ENCODE measurements at regions not wholly inside any gene's neighbourhood (a gene's known extent, or its start where the extent isn't known, plus 50 kb on each side); places are given as distances from the start of the nearest gene placed in this dataset.

DNA sequence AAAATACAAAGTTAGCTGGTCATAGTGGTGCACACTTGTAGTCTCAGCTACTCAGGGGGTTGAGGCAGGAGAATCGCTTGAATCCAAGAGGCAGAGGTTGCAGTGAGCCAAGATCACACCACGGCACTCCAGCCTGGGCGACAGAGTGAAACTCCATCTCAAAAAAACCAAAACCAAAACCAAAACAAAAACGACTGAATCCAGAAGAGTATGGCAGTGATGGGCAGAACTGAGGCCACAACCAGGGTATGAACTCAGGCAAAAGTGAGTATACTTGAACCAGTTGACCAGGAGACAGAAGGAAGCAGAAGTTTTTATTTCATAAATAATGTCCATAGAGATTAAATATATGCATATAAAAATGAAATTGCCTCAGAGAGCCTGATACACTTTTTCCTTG, 620.0 kb upstream of the SEL1L start:
- no peaks in the 10 kb centered on the region for H4K20me1 ChIP-seq (ENCODE audit: insufficient read depth, low read length)
- no peak overlapping the region for H3K4me2 ChIP-seq (ENCODE audit: low read length)
- H2AFZ ChIP-seq (ENCODE audit: low read length) = no peak overlapping the region
- H3K9me2 ChIP-seq (ENCODE audit: insufficient read depth, low read length) = no peaks in the 10 kb centered on the region
- intact Hi-C loops (cut with micrococcal nuclease; ENCODE audit: unreplicated experiment) = no loop called here
- H3K27ac ChIP-seq (ENCODE audit: low read depth, low read length, poor library complexity, severe bottlenecking) = no peak overlapping the region
- H3K79me2 ChIP-seq (ENCODE audit: insufficient read depth, low read depth, low read length) = no peaks in the 10 kb centered on the region
- BruUV-seq (replicated peaks) = no TSS peak
- no peaks in the 10 kb centered on the region for H3K36me3 ChIP-seq (ENCODE audit: insufficient read depth, low read length)
- POLR2A ChIA-PET = no interaction called here
- no peak for DNase-seq (ENCODE audit: low spot score)
- TF ChIP-seq EZH2phosphoT487 (IDR thresholded peaks at IDR 0.05; ENCODE audit: borderline replicate concordance, low read depth, low read length) = no peak
- TF ChIP-seq, protein P1, sequence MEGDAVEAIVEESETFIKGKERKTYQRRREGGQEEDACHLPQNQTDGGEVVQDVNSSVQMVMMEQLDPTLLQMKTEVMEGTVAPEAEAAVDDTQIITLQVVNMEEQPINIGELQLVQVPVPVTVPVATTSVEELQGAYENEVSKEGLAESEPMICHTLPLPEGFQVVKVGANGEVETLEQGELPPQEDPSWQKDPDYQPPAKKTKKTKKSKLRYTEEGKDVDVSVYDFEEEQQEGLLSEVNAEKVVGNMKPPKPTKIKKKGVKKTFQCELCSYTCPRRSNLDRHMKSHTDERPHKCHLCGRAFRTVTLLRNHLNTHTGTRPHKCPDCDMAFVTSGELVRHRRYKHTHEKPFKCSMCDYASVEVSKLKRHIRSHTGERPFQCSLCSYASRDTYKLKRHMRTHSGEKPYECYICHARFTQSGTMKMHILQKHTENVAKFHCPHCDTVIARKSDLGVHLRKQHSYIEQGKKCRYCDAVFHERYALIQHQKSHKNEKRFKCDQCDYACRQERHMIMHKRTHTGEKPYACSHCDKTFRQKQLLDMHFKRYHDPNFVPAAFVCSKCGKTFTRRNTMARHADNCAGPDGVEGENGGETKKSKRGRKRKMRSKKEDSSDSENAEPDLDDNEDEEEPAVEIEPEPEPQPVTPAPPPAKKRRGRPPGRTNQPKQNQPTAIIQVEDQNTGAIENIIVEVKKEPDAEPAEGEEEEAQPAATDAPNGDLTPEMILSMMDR (conservative IDR thresholded peaks at IDR 0.05; ENCODE audit: low read length) = no peak
- no peak overlapping the region for H3K4me3 ChIP-seq (ENCODE audit: low read depth, low read length, poor library complexity, severe bottlenecking)
- CTCF ChIA-PET (ENCODE audit: unreplicated experiment) = no interaction called here
- no peaks in the 10 kb centered on the region for H3K9me3 ChIP-seq (ENCODE audit: low read length)
- H3K4me1 ChIP-seq (ENCODE audit: insufficient read depth, low read length, poor library complexity, severe bottlenecking) = no peaks in the 10 kb centered on the region

DNA sequence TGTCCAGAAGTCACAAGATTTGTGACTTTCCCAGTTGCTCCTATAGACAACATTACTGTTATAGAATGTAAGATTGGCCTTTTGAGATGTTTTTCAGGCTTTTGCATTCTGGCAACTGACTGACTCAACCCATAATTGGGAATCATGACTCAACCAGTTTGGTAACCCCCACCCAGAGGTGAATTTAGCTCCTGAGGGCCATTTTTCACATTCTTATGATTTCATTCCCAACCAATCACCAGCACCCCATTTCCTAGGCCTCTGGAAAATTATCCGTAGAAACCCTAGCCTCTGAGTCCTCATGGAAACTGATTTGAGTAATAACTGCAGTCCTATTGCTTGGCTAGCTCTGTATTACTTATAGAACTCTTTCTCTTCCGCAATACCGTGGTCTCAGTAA, 626.0 kb upstream of the SEL1L start:
- no peaks in the 10 kb centered on the region for H3K4me1 ChIP-seq (ENCODE audit: insufficient read depth, low read length, poor library complexity, severe bottlenecking)
- no peak overlapping the region for H3K27ac ChIP-seq (ENCODE audit: low read depth, low read length, poor library complexity, severe bottlenecking)
- TF ChIP-seq EZH2phosphoT487 (IDR thresholded peaks at IDR 0.05; ENCODE audit: borderline replicate concordance, low read depth, low read length) = no peak
- TF ChIP-seq, protein P1 (conservative IDR thresholded peaks at IDR 0.05; ENCODE audit: low read length) = no peak
- intact Hi-C loops (cut with micrococcal nuclease; ENCODE audit: unreplicated experiment) = no loop called here
- no peaks in the 10 kb centered on the region for H3K79me2 ChIP-seq (ENCODE audit: insufficient read depth, low read depth, low read length)
- no peak overlapping the region for H3K4me2 ChIP-seq (ENCODE audit: low read length)
- no peaks in the 10 kb centered on the region for H3K36me3 ChIP-seq (ENCODE audit: insufficient read depth, low read length)
- no peaks in the 10 kb centered on the region for H3K9me2 ChIP-seq (ENCODE audit: insufficient read depth, low read length)
- no peak overlapping the region for H2AFZ ChIP-seq (ENCODE audit: low read length)
- no TSS peak for BruUV-seq (replicated peaks)
- ChIA-PET POLR2A (no interaction called here), CTCF (ENCODE audit: unreplicated experiment) (no interaction called here)
- no peak for DNase-seq (ENCODE audit: low spot score)
- H3K9me3 ChIP-seq (ENCODE audit: low read length) = peaks cover 2% of the 10 kb centered on the region; the same call in 1 of the 2 replicates
- H3K4me3 ChIP-seq (ENCODE audit: low read depth, low read length, poor library complexity, severe bottlenecking) = no peak overlapping the region
- no peaks in the 10 kb centered on the region for H4K20me1 ChIP-seq (ENCODE audit: insufficient read depth, low read length)

DNA sequence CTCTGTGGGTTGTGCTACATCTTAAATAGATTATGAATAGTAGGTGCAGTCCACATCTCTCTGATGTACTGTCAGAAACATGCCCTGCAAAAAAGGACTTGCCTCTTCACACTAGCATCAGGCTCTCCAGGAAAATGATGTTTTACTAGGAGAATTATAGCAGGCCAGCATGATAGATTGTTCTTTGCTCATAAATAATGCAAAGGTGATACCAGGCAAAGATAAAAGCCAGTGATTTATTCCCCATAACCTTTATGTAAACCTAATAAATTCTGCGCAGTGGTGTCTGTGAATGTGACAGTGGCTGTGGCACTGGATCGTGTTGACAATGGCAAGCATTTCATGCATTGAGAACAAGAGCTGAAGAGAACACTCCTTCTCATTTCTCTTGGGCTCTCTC, 646.5 kb upstream of the SEL1L start:
- no peak overlapping the region for H3K4me3 ChIP-seq (ENCODE audit: low read depth, low read length, poor library complexity, severe bottlenecking)
- H3K4me2 ChIP-seq (ENCODE audit: low read length) = no peak overlapping the region
- no peak for TF ChIP-seq EZH2phosphoT487 (IDR thresholded peaks at IDR 0.05; ENCODE audit: borderline replicate concordance, low read depth, low read length)
- TF ChIP-seq, protein P1 (conservative IDR thresholded peaks at IDR 0.05; ENCODE audit: low read length) = no peak
- no peaks in the 10 kb centered on the region for H3K79me2 ChIP-seq (ENCODE audit: insufficient read depth, low read depth, low read length)
- H3K9me2 ChIP-seq (ENCODE audit: insufficient read depth, low read length) = no peaks in the 10 kb centered on the region; the same call in 1 of the 2 replicates
- CTCF ChIA-PET (ENCODE audit: unreplicated experiment) = no interaction called here
- H3K4me1 ChIP-seq (ENCODE audit: insufficient read depth, low read length, poor library complexity, severe bottlenecking) = no peaks in the 10 kb centered on the region
- DNase-seq (ENCODE audit: low spot score) = no peak
- no peaks in the 10 kb centered on the region; the same call in 1 of the 2 replicates for H3K9me3 ChIP-seq (ENCODE audit: low read length)
- no TSS peak for BruUV-seq (replicated peaks)
- no peak overlapping the region for H3K27ac ChIP-seq (ENCODE audit: low read depth, low read length, poor library complexity, severe bottlenecking)
- no peaks in the 10 kb centered on the region for H4K20me1 ChIP-seq (ENCODE audit: insufficient read depth, low read length)
- POLR2A ChIA-PET = interaction anchor here (0.6 kb wide), 1 partner anchor 1474 kb away, joined by 3 read pairs; no protein-coding TSS in a partner anchor
- H3K36me3 ChIP-seq (ENCODE audit: insufficient read depth, low read length) = no peaks in the 10 kb centered on the region
- no peak overlapping the region for H2AFZ ChIP-seq (ENCODE audit: low read length)
- intact Hi-C loops (cut with micrococcal nuclease; ENCODE audit: unreplicated experiment) = no loop called here

All from OCI-LY7 (cell line).